Renal cortical epithelial cell (primary cell): ENCODE measurements at regions not wholly inside any gene's neighbourhood (a gene's known extent, or its start where the extent isn't known, plus 50 kb on each side); places are given as distances from the start of the nearest gene placed in this dataset.

Experiments used
- DNase-seq: peaks from one replicate; pipeline ENCODE4 v3.0.0-alpha.2; 2011; ENCODE audit warnings: low read depth

- no peak for DNase-seq
Observed at GRCh38 chr2:59920961-59921360, 632.5 kb downstream of the BCL11A start.

- DNase-seq = no peak
Observed at GRCh38 chr2:59920307-59920706, 633.1 kb downstream of the BCL11A start.

- DNase-seq = no peak
Observed at GRCh38 chr2:59919579-59919978, 633.9 kb downstream of the BCL11A start.

- DNase-seq = no peak
Observed at GRCh38 chr2:59912042-59912441, 641.4 kb downstream of the BCL11A start.

GRCh38 chr2:59910166-59910565 lies 643.3 kb downstream of the BCL11A start:
- DNase-seq = no peak

- no peak for DNase-seq
Observed at GRCh38 chr2:59909147-59909546, 644.3 kb downstream of the BCL11A start.

- DNase-seq = no peak
Observed at GRCh38 chr2:59905731-59906130, 647.7 kb downstream of the BCL11A start.

GRCh38 chr2:59903994-59904544 lies 649.4 kb downstream of the BCL11A start:
- no peak for DNase-seq

GRCh38 chr2:59900728-59901452 lies 652.6 kb downstream of the BCL11A start:
- DNase-seq = no peak

GRCh38 chr2:59899692-59900091 lies 653.8 kb downstream of the BCL11A start:
- DNase-seq = no peak

GRCh38 chr2:59896499-59897245 lies 656.8 kb downstream of the BCL11A start:
- no peak for DNase-seq

- no peak for DNase-seq
Observed at GRCh38 chr2:59893612-59894011, 659.8 kb downstream of the BCL11A start.

- DNase-seq = no peak
Observed at GRCh38 chr2:59892398-59892797, 661.1 kb downstream of the BCL11A start.

GRCh38 chr2:59889305-59889704 lies 664.1 kb downstream of the BCL11A start:
- no peak for DNase-seq

GRCh38 chr2:59888706-59889105 lies 664.7 kb downstream of the BCL11A start:
- no peak for DNase-seq

GRCh38 chr2:59888015-59888414 lies 665.4 kb downstream of the BCL11A start:
- DNase-seq = no peak

- DNase-seq = no peak
Observed at GRCh38 chr2:59887366-59887765, 666.1 kb downstream of the BCL11A start.

GRCh38 chr2:59886759-59887158 lies 666.7 kb downstream of the BCL11A start:
- DNase-seq = no peak

GRCh38 chr2:59885541-59885940 lies 667.9 kb downstream of the BCL11A start:
- DNase-seq = no peak

- DNase-seq = no peak
Observed at GRCh38 chr2:59884166-59884565, 669.3 kb downstream of the BCL11A start.

- DNase-seq = no peak
Observed at GRCh38 chr2:59882822-59883221, 670.6 kb downstream of the BCL11A start.

GRCh38 chr2:59882279-59882678 lies 671.2 kb downstream of the BCL11A start:
- DNase-seq = no peak

GRCh38 chr2:59881218-59881617 lies 672.2 kb downstream of the BCL11A start:
- DNase-seq = no peak
